HG02610 (cell line): ENCODE measurements at regions not wholly inside any gene's neighbourhood (a gene's known extent, or its start where the extent isn't known, plus 50 kb on each side); places are given as distances from the start of the nearest gene placed in this dataset.
"Not testable (repeated sequence)": the region's sequence is repeated elsewhere in the genome, so short reads cannot be mapped to it uniquely, and the experiment has no call there.

Experiments
- ATAC-seq: cut with Tn5 transposase; IDR thresholded peaks from one replicate; pipeline ENCODE4 v1.9.1; 2021; ENCODE audit warnings: mild to moderate bottlenecking, moderate library complexity; ENCODE audit not compliant: unreplicated experiment

- ATAC-seq, result no peak
These were observed 599.4 kb downstream of the RNF144A start for GRCh38 chr2:7516484-7517063.

GRCh38 chr2:7517088-7517487 lies 599.9 kb downstream of the RNF144A start:
- no peak for ATAC-seq

GRCh38 chr2:7517851-7518250 lies 600.6 kb downstream of the RNF144A start:
- no peak for ATAC-seq

- ATAC-seq, result no peak
These were observed 606.4 kb downstream of the RNF144A start for GRCh38 chr2:7523481-7524120.

- no peak for ATAC-seq
These were observed 607.0 kb downstream of the RNF144A start for GRCh38 chr2:7524195-7524594.

- ATAC-seq, result no peak
These were observed 608.5 kb downstream of the RNF144A start for GRCh38 chr2:7525746-7526145.

GRCh38 chr2:7527165-7527722 lies 610.0 kb downstream of the RNF144A start:
- no peak for ATAC-seq

- ATAC-seq, result no peak
These were observed 612.8 kb downstream of the RNF144A start for GRCh38 chr2:7530001-7530400.

- no peak for ATAC-seq
These were observed 621.9 kb downstream of the RNF144A start for GRCh38 chr2:7539077-7539476.

- no peak for ATAC-seq
These were observed 622.5 kb downstream of the RNF144A start for GRCh38 chr2:7539760-7540159.

- no peak for ATAC-seq
These were observed 635.8 kb downstream of the RNF144A start for GRCh38 chr2:7552825-7553570.

GRCh38 chr2:7555260-7555659 lies 638.0 kb downstream of the RNF144A start:
- no peak for ATAC-seq

- ATAC-seq, result no peak
These were observed 640.2 kb downstream of the RNF144A start for GRCh38 chr2:7557376-7557775.

- ATAC-seq, result no peak
These were observed 642.6 kb downstream of the RNF144A start for GRCh38 chr2:7559791-7560190.

- ATAC-seq, result no peak
These were observed 649.2 kb downstream of the RNF144A start for GRCh38 chr2:7566382-7566881.

GRCh38 chr2:7567116-7567515 lies 649.9 kb downstream of the RNF144A start:
- ATAC-seq, result not testable (repeated sequence)

- no peak for ATAC-seq
These were observed 650.4 kb downstream of the RNF144A start for GRCh38 chr2:7567646-7568045.

- ATAC-seq, result no peak
These were observed 653.0 kb downstream of the RNF144A start for GRCh38 chr2:7570247-7570646.

- no peak for ATAC-seq
These were observed 654.5 kb downstream of the RNF144A start for GRCh38 chr2:7571701-7572100.

- no peak for ATAC-seq
These were observed 655.2 kb downstream of the RNF144A start for GRCh38 chr2:7572450-7572849.

GRCh38 chr2:7573166-7573825 lies 656.1 kb downstream of the RNF144A start:
- no peak for ATAC-seq
